ENCODE measurements at regions not wholly inside any gene's neighbourhood (a gene's known extent, or its start where the extent isn't known, plus 50 kb on each side); places are given as distances from the start of the nearest gene placed in this dataset.

DNA sequence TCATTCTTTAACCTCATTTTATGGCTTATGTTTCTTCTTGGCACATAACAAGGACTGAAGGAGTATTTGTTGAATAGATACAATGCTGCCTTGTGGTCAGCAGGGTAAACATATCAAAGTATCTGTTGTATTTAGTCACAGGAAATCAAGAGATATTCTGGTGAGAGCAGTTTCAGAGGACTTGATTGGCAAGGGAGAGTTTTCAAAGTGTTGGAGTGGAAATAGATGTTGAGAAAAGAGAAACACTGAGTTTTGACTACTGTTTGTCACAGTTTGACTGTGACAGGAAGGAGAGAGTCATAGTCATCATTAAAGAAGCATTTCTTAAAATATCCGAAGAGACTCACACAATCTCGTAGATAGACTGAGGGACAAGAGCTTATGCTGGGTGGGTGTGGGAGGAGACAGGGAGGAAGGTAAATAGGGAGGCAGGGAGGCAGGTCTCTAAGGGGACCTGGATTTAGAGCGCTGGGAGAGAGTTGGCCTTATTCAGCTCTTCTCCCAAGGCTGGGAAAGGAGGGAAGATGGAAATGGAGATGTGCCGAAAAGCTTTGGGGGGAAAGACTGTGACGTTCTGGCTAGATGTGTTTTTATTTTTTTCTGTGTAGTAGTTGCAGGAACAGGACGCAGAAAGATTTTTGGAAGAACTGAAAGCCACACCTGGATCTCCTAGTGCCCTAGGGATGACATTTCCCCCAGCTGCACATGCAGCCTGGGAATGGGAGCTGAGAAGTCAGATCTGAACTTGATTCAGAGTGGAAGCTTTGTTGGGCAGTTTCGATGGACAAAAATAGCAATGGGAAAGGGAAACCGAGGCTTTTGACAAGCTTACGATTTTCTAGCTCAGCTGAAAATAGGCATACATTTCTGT is 65.0 kb upstream of the IFNGR1 start (continued):
- TF ChIP-seq, protein P1, sequence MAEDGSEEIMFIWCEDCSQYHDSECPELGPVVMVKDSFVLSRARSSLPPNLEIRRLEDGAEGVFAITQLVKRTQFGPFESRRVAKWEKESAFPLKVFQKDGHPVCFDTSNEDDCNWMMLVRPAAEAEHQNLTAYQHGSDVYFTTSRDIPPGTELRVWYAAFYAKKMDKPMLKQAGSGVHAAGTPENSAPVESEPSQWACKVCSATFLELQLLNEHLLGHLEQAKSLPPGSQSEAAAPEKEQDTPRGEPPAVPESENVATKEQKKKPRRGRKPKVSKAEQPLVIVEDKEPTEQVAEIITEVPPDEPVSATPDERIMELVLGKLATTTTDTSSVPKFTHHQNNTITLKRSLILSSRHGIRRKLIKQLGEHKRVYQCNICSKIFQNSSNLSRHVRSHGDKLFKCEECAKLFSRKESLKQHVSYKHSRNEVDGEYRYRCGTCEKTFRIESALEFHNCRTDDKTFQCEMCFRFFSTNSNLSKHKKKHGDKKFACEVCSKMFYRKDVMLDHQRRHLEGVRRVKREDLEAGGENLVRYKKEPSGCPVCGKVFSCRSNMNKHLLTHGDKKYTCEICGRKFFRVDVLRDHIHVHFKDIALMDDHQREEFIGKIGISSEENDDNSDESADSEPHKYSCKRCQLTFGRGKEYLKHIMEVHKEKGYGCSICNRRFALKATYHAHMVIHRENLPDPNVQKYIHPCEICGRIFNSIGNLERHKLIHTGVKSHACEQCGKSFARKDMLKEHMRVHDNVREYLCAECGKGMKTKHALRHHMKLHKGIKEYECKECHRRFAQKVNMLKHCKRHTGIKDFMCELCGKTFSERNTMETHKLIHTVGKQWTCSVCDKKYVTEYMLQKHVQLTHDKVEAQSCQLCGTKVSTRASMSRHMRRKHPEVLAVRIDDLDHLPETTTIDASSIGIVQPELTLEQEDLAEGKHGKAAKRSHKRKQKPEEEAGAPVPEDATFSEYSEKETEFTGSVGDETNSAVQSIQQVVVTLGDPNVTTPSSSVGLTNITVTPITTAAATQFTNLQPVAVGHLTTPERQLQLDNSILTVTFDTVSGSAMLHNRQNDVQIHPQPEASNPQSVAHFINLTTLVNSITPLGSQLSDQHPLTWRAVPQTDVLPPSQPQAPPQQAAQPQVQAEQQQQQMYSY (CRISPR knock-in tag; IDR thresholded peaks at IDR 0.05) = no peak
- TF ChIP-seq STAT1 (conservative IDR thresholded peaks at IDR 0.05) (no peak), RELB (IDR thresholded peaks at IDR 0.05; ENCODE audit: low read depth) (no peak), ZBTB4 (CRISPR knock-in tag; IDR thresholded peaks at IDR 0.05) (no peak)

Measured in GM12878 (cell line).